AG09309 (cell line): ENCODE measurements at regions not wholly inside any gene's neighbourhood (a gene's known extent, or its start where the extent isn't known, plus 50 kb on each side); places are given as distances from the start of the nearest gene placed in this dataset.

Source experiments
- DNase-seq: peaks from one replicate; pipeline ENCODE4 v3.0.0-alpha.2; 2010; ENCODE audit warnings: low read depth
- H3K4me3 ChIP-seq: 2 replicates; pipeline ENCODE4 v1.5.1; 2011; ENCODE audit warnings: mild to moderate bottlenecking, low read depth, low read length, moderate library complexity; ENCODE audit not compliant: control insufficient read depth
- CTCF ChIP-seq: IDR thresholded peaks from 2 replicates; pipeline ENCODE4 v1.5.1; 2011; ENCODE audit warnings: mild to moderate bottlenecking, low read depth, low read length, inconsistent platforms; ENCODE audit not compliant: insufficient read depth, control insufficient read depth; ENCODE audit errors: missing control alignments

- H3K4me3 ChIP-seq = no peak overlapping the region
- no peak for DNase-seq
- no peak for TF ChIP-seq CTCF
Observed at GRCh38 chr11:39304586-39304985, 2154.9 kb downstream of the LRRC4C start.

GRCh38 chr11:39294648-39295047, 2164.8 kb downstream of the LRRC4C start:
- H3K4me3 ChIP-seq = no peak overlapping the region
- TF ChIP-seq CTCF = no peak
- DNase-seq = no peak

GRCh38 chr11:39288011-39288410, 2171.4 kb downstream of the LRRC4C start:
- no peak for TF ChIP-seq CTCF
- H3K4me3 ChIP-seq = no peak overlapping the region
- no peak for DNase-seq

GRCh38 chr11:39268176-39268690, 2191.2 kb downstream of the LRRC4C start:
- H3K4me3 ChIP-seq = no peak overlapping the region
- no peak for TF ChIP-seq CTCF
- DNase-seq = no peak

GRCh38 chr11:39255648-39256047, 2203.8 kb downstream of the LRRC4C start:
- DNase-seq = no peak
- TF ChIP-seq CTCF = no peak
- H3K4me3 ChIP-seq = no peak overlapping the region

GRCh38 chr11:39249566-39250365, 2209.7 kb downstream of the LRRC4C start:
- no peak for TF ChIP-seq CTCF
- no peak for DNase-seq
- H3K4me3 ChIP-seq = no peak overlapping the region

GRCh38 chr11:39247570-39248137, 2211.8 kb downstream of the LRRC4C start:
- DNase-seq = no peak
- TF ChIP-seq CTCF = no peak
- no peak overlapping the region for H3K4me3 ChIP-seq
